Activated CD4-positive, alpha-beta T cell treated with anti-CD3 and anti-CD28 coated beads, Interleukin-2, amount 50 U/mL, for 1 hour (primary cell): ENCODE measurements at regions not wholly inside any gene's neighbourhood (a gene's known extent, or its start where the extent isn't known, plus 50 kb on each side); places are given as distances from the start of the nearest gene placed in this dataset.
"Not testable (repeated sequence)": the region's sequence is repeated elsewhere in the genome, so short reads cannot be mapped to it uniquely, and the experiment has no call there.

Experiments
- DNase-seq: peaks from one replicate; pipeline ENCODE4 v3.0.0-alpha.2; 2020

- DNase-seq: no peak
Observed at GRCh38 chr12:59131462-59131861, 211.2 kb upstream of the LRIG3 start.

GRCh38 chr12:59122784-59123183 lies 202.5 kb upstream of the LRIG3 start:
- no peak for DNase-seq

- DNase-seq: no peak
Observed at GRCh38 chr12:59121451-59121850, 201.1 kb upstream of the LRIG3 start.

GRCh38 chr12:59119676-59120075 lies 199.4 kb upstream of the LRIG3 start:
- no peak for DNase-seq

- DNase-seq: no peak
Observed at GRCh38 chr12:59118356-59118755, 198.1 kb upstream of the LRIG3 start.

- DNase-seq: no peak
Observed at GRCh38 chr12:59115995-59116394, 195.7 kb upstream of the LRIG3 start.

- DNase-seq: no peak
Observed at GRCh38 chr12:59115526-59115925, 195.2 kb upstream of the LRIG3 start.

- peak; percentile 13 for DNase-seq
Observed at GRCh38 chr12:59113831-59114615, 193.7 kb upstream of the LRIG3 start.

- no peak for DNase-seq
Observed at GRCh38 chr12:59111851-59112250, 191.5 kb upstream of the LRIG3 start.

- not testable (repeated sequence) for DNase-seq
Observed at GRCh38 chr12:59108516-59108915, 188.2 kb upstream of the LRIG3 start.

GRCh38 chr12:59100585-59100984 lies 180.3 kb upstream of the LRIG3 start:
- no peak for DNase-seq

GRCh38 chr12:59097876-59098275 lies 177.6 kb upstream of the LRIG3 start:
- DNase-seq: no peak

- DNase-seq: no peak
Observed at GRCh38 chr12:59096246-59096645, 175.9 kb upstream of the LRIG3 start.

GRCh38 chr12:59093073-59093772 lies 172.9 kb upstream of the LRIG3 start:
- no peak for DNase-seq

GRCh38 chr12:59088673-59089072 lies 168.4 kb upstream of the LRIG3 start:
- no peak for DNase-seq

GRCh38 chr12:59087691-59088090 lies 167.4 kb upstream of the LRIG3 start:
- DNase-seq: no peak

GRCh38 chr12:59087077-59087673 lies 166.9 kb upstream of the LRIG3 start:
- no peak for DNase-seq

- DNase-seq: no peak
Observed at GRCh38 chr12:59086126-59086525, 165.8 kb upstream of the LRIG3 start.

- DNase-seq: no peak
Observed at GRCh38 chr12:59085690-59086089, 165.4 kb upstream of the LRIG3 start.

- no peak for DNase-seq
Observed at GRCh38 chr12:59084511-59085375, 164.4 kb upstream of the LRIG3 start.

GRCh38 chr12:59082952-59083351 lies 162.6 kb upstream of the LRIG3 start:
- no peak for DNase-seq

- no peak for DNase-seq
Observed at GRCh38 chr12:59080101-59080500, 159.8 kb upstream of the LRIG3 start.

GRCh38 chr12:59079472-59079871 lies 159.2 kb upstream of the LRIG3 start:
- no peak for DNase-seq
